HepG2 (cell line): ENCODE measurements at regions not wholly inside any gene's neighbourhood (a gene's known extent, or its start where the extent isn't known, plus 50 kb on each side); places are given as distances from the start of the nearest gene placed in this dataset.

ENCODE experiments used
- ATAC-seq: fragments of 200-7000 bp; cut with Tn5 transposase; 3 replicates; pipeline ENCODE4 v1.9.1; 2020; ENCODE audit warnings: mild to moderate bottlenecking, moderate library complexity
- BruUV-seq: library from RNA; stranded (reverse); fragments of 400-500 nt; replicated peaks from 2 replicates; lab custom pipeline; 2021; lab: Mats Ljungman, UMichigan
- CTCF ChIA-PET: fragments of 300-600 bp; formaldehyde crosslinking; extraction: SDS; loops from one replicate; lab custom pipeline; 2021; ENCODE audit warnings: low total read pairs, inconsistent platforms, low intra/inter-chr PET ratio; lab: Yijun Ruan, JAX
- POLR2A ChIA-PET: fragments of 350-600 bp; sonication (Branson Sonifier 250); formaldehyde crosslinking; loops from one replicate; lab custom pipeline; 2020; ENCODE audit warnings: antibody characterized with exemption, inconsistent platforms; lab: Yijun Ruan, JAX
- DNase-seq: peaks from one replicate; pipeline ENCODE4 v3.0.0-alpha.2; 2015; ENCODE audit warnings: low spot score
- FAIRE-seq: peaks from 3 replicates; lab custom pipeline; 2011; peaks lifted over from hg19 to GRCh38; lab: Jason Lieb, UNC
- H2AFZ ChIP-seq: one replicate; pipeline ENCODE4 v1.6.1; 2011; ENCODE audit warnings: low read length, inconsistent platforms
- H3K27ac ChIP-seq: fragments of 300-600 bp; 3 replicates; pipeline ENCODE4 v1.8.0; 2011; ENCODE audit warnings: mixed run types, mild to moderate bottlenecking, mixed read lengths, low read length, inconsistent platforms; ENCODE audit not compliant: insufficient read depth; ENCODE audit errors: extremely low read length
- H3K27me3 ChIP-seq, 2 experiments: fragments of 200-600 bp in 1 of 2; 2 replicates in 1 of 2; 3 replicates in 1 of 2; pipeline versions ENCODE4 v1.6.0 to v1.8.0; 2011; ENCODE audit warnings: low read length in 2 of 2, mild to moderate bottlenecking in 2 of 2, moderate library complexity in 2 of 2, inconsistent platforms in 1 of 2; ENCODE audit not compliant: insufficient read depth in 2 of 2, control insufficient read depth in 1 of 2
- H3K36me3 ChIP-seq, 2 experiments: fragments of 200-600 bp in 1 of 2; replicated peaks in 1 of 2; 2 replicates in 1 of 2; 3 replicates in 1 of 2; pipeline versions ENCODE4 v1.5.1 to v1.8.0; 2011; ENCODE audit warnings: low read length in 2 of 2, inconsistent platforms in 1 of 2; ENCODE audit not compliant: insufficient read depth in 2 of 2, control insufficient read depth in 1 of 2
- H3K4me1 ChIP-seq: 2 replicates; pipeline ENCODE4 v1.5.1; 2012; ENCODE audit warnings: low read length, inconsistent platforms; ENCODE audit not compliant: insufficient read depth
- H3K4me2 ChIP-seq: 2 replicates; pipeline ENCODE4 v1.6.0; 2011; ENCODE audit warnings: low read depth, low read length, inconsistent platforms
- H3K4me3 ChIP-seq, 3 experiments: fragments of 200-600 bp in 1 of 3; sonication (generic), shearing (Covaris generic) in 1 of 3; replicated peaks in 1 of 3; 2 replicates each; pipeline ENCODE4 v1.5.1; 2011 to 2016; ENCODE audit warnings: low read length in 3 of 3, inconsistent platforms in 2 of 3, low read depth in 2 of 3, mild to moderate bottlenecking in 2 of 3, control low read depth in 1 of 3, mixed read lengths in 1 of 3; ENCODE audit not compliant: insufficient read depth in 1 of 3
- H3K79me2 ChIP-seq: one replicate; pipeline ENCODE4 v1.6.1; 2011; ENCODE audit warnings: low read length, inconsistent platforms; ENCODE audit not compliant: insufficient read depth
- H3K9ac ChIP-seq: 2 replicates; pipeline ENCODE4 v1.6.0; 2011; ENCODE audit warnings: mild to moderate bottlenecking, low read depth, low read length, inconsistent platforms; ENCODE audit not compliant: insufficient read depth
- H3K9me3 ChIP-seq: 2 replicates; pipeline ENCODE4 v1.5.1; 2012; ENCODE audit warnings: mild to moderate bottlenecking, low read length
- H4K20me1 ChIP-seq: 2 replicates; pipeline ENCODE4 v1.6.0; 2011; ENCODE audit warnings: inconsistent platforms, mild to moderate bottlenecking, low read length, moderate library complexity; ENCODE audit not compliant: insufficient read depth
- ATM ChIP-seq: fragments of 450-650 bp; IDR thresholded peaks from 2 replicates; pipeline ENCODE4 v1.7.1; 2017; ENCODE audit warnings: mild to moderate bottlenecking, borderline replicate concordance
- CBX2 ChIP-seq, 2 experiments: fragments of 200-600 bp in 1 of 2; sonication (generic); formaldehyde crosslinking in 1 of 2; IDR thresholded peaks; 2 replicates each; pipeline versions ENCODE4 v1.7.0 to v1.8.1; 2018 to 2022; ENCODE audit warnings: low read depth in 2 of 2, low read length in 1 of 2, mild to moderate bottlenecking in 1 of 2, missing genetic modification reagents in 1 of 2
- CSRNP2 ChIP-seq: sonication (generic); formaldehyde crosslinking; conservative IDR thresholded peaks from 2 replicates; pipeline ENCODE4 v1.8.0; 2022; ENCODE audit warnings: low read depth, missing genetic modification reagents
- KMT2B ChIP-seq: IDR thresholded peaks from 2 replicates; pipeline ENCODE4 v1.6.1; 2016; ENCODE audit warnings: missing genetic modification reagents, missing compliant biosample characterization
- LBX2 ChIP-seq: sonication (generic); formaldehyde crosslinking; IDR thresholded peaks from 2 replicates; pipeline ENCODE4 v1.5.0; 2020; ENCODE audit warnings: missing genetic modification reagents, mild to moderate bottlenecking, borderline replicate concordance
- NFE2L1 ChIP-seq: sonication (generic); formaldehyde crosslinking; IDR thresholded peaks from 2 replicates; pipeline ENCODE4 v1.4.0; 2020; ENCODE audit warnings: missing genetic modification reagents, mild to moderate bottlenecking, borderline replicate concordance
- UBTF ChIP-seq: sonication (generic); formaldehyde crosslinking; IDR thresholded peaks from 2 replicates; pipeline ENCODE4 v1.4.0; 2020; ENCODE audit warnings: mild to moderate bottlenecking, missing genetic modification reagents
- XBP1 ChIP-seq: sonication (generic); formaldehyde crosslinking; IDR thresholded peaks from 2 replicates; pipeline ENCODE4 v1.5.0; 2020; ENCODE audit warnings: missing genetic modification reagents
- ZNF552 ChIP-seq: sonication (generic); formaldehyde crosslinking; IDR thresholded peaks from 2 replicates; pipeline ENCODE4 v1.9.0; 2022; ENCODE audit warnings: missing genetic modification reagents, mild to moderate bottlenecking, borderline replicate concordance
- ZNF720 ChIP-seq: sonication (generic); formaldehyde crosslinking; IDR thresholded peaks from 2 replicates; pipeline ENCODE4 v1.4.0; 2020; ENCODE audit warnings: missing genetic modification reagents
- ZNF784 ChIP-seq: sonication (generic); formaldehyde crosslinking; IDR thresholded peaks from 2 replicates; pipeline ENCODE4 v1.5.1; 2020; ENCODE audit warnings: missing genetic modification reagents, mild to moderate bottlenecking, borderline replicate concordance
- ZNF878 ChIP-seq: sonication (generic); formaldehyde crosslinking; IDR thresholded peaks from 2 replicates; pipeline ENCODE4 v1.8.1; 2023; ENCODE audit warnings: mild to moderate bottlenecking, missing genetic modification reagents, moderate library complexity
- ZNF879 ChIP-seq: sonication (generic); formaldehyde crosslinking; IDR thresholded peaks from 2 replicates; pipeline ENCODE4 v1.8.1; 2023; ENCODE audit warnings: missing genetic modification reagents
- WGBS: methylation state at CpG from one replicate; pipeline ENCODE4 v1.1.6; 2017; ENCODE audit warnings: low lambda C conversion rate; 5-methylcytosine and 5-hydroxymethylcytosine counted together
- in situ Hi-C: cut with HindIII; loops from 2 replicates; pipeline ENCODE4 v1.10.0; 2017; ENCODE audit warnings: low pct_unique_long_range_greater_than_20kb; ENCODE audit not compliant: extremely low pct_ligation_motif_present
- intact Hi-C: fragments of 100-400 bp; cut with micrococcal nuclease; formaldehyde crosslinking; loops from one replicate; pipeline ENCODE4 v1.10.0; 2022; ENCODE audit not compliant: unreplicated experiment

GRCh38 chrY:19573646-19574045, 170.9 kb downstream of the KDM5D start:
- intact Hi-C loops (no loop called here), in situ Hi-C loops (no loop called here)
- ChIA-PET CTCF (no interaction called here), POLR2A (no interaction called here)
- no peaks in the 10 kb centered on the region for H4K20me1 ChIP-seq
- ATAC-seq, result no peak
- H3K4me1 ChIP-seq, result peaks cover 74% of the 10 kb centered on the region
- H2AFZ ChIP-seq, result no peak overlapping the region
- DNase-seq, result no peak
- H3K27ac ChIP-seq, result no peak overlapping the region
- no peak for FAIRE-seq
- TF ChIP-seq CSRNP2, result no peak
- no peak for TF ChIP-seq ZNF784 (CRISPR knock-in tag)
- TF ChIP-seq XBP1, result no peak
- TF ChIP-seq CBX2 (IDR thresholded peaks at IDR 0.05; ENCODE audit: low read depth, low read length), result no peak
- TF ChIP-seq CBX2 (CRISPR knock-in tag; IDR thresholded peaks at IDR 0.05; ENCODE audit: low read depth), result no peak
- TF ChIP-seq LBX2 (CRISPR knock-in tag), result no peak
- no peak for TF ChIP-seq ZNF878 (CRISPR knock-in tag)
- TF ChIP-seq UBTF (CRISPR knock-in tag), result no peak
- TF ChIP-seq ZNF879 (CRISPR knock-in tag), result no peak
- TF ChIP-seq ZNF720 (CRISPR knock-in tag), result no peak
- no peak for TF ChIP-seq ZNF552 (CRISPR knock-in tag)
- TF ChIP-seq ATM, result no peak
- no peak for TF ChIP-seq NFE2L1 (CRISPR knock-in tag)
- TF ChIP-seq KMT2B (CRISPR knock-in tag), result no peak
- no peak overlapping the region for H3K9ac ChIP-seq
- no peaks in the 10 kb centered on the region for H3K9me3 ChIP-seq
- H3K36me3 ChIP-seq, result no peaks in the 10 kb centered on the region
- no peak overlapping the region for H3K4me3 ChIP-seq
- no TSS peak for BruUV-seq
- H3K4me2 ChIP-seq, result no peak overlapping the region; the same call in 1 of the 2 replicates
- WGBS, result 75% methylated on average over 1 of the region's 2 CpGs
- H3K79me2 ChIP-seq, result peaks cover 79% of the 10 kb centered on the region
- H3K27me3 ChIP-seq, result no peaks in the 10 kb centered on the region
